ENCODE measurements at regions not wholly inside any gene's neighbourhood (a gene's known extent, or its start where the extent isn't known, plus 50 kb on each side); places are given as distances from the start of the nearest gene placed in this dataset.

GRCh38 chr10:128921389-128922022 is 545.5 kb upstream of the MGMT start:
- no peak for DNase-seq

GRCh38 chr10:128922172-128922571 is 544.9 kb upstream of the MGMT start:
- no peak for DNase-seq

GRCh38 chr10:128922619-128923196 is 544.3 kb upstream of the MGMT start:
- DNase-seq, result no peak

DNA sequence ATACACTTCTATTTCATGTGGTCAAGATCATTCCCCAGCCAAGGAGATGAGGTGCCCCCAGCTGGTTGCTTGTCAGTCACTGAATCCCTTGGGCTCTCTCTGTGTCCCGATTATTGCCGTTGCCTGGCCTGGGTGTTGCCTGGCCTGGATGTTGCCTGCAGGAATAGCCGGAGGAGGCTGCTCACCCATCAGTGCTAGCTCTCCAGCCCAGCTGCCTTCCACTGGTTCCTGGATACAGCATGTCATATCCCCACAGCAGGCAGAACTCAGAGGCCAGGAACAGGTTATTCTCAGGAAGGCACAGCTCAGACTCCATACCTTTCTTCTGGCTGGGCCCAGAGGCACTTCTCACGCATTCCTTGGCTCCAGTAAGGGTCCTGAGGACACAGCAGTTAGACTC is 542.1 kb upstream of the MGMT start:
- DNase-seq, result no peak

DNA sequence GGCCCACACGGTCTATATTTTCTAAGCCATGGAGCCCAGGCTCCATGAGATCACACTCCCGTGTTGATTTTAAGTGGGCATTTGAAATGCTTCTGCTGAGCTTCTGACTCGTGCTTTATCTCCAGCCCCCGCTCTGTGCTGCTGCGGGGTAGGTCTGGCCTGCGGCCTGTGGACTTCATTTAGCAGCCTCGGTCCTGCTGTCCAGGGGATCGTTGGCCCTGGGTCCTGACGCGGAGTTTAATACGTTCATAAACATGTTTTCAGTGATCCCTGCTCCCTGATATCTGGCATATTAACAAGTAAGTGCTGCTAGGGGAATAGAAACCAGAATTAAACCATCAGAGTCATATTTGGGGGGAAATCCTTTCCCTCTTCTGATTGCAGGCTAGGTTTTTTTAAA is 540.3 kb upstream of the MGMT start:
- DNase-seq, result no peak

DNA sequence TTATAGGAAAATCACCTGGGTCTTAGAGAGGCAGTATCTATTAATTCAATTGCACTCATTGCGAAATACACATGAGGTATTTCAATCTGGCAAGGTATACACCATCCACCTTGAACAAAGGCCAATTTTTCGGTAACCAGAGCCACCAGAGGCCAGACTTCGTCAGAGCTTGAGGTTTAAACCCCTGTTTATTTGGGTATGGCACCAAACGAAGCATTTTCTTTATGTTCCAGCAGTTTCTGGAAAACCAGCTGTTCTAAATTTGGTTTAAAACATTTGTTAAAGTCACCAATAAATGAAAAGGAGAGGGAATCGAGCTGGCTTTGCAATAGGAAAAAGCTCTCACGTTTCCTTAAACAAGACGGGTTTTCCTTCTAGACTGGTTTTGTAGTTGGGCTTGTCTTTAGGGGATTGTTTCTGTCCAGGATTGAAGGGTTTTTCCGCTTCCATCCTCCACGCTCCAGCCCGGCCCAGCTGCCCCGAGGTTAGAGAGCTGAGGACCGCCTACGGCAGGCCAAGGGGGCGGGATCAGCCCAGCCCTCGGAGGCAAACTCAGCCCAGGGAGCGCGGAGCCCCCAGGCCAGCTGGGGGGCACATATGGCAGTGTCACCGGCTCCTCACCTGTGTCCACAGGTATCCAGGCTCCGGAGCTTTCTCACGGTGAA is 539.4 kb upstream of the MGMT start:
- DNase-seq, result no peak

- no peak for DNase-seq
These were observed 538.7 kb upstream of the MGMT start for GRCh38 chr10:128928231-128928836.

GRCh38 chr10:128929131-128929530 is 537.9 kb upstream of the MGMT start:
- no peak for DNase-seq

GRCh38 chr10:128929767-128930166 is 537.3 kb upstream of the MGMT start:
- no peak for DNase-seq

DNA sequence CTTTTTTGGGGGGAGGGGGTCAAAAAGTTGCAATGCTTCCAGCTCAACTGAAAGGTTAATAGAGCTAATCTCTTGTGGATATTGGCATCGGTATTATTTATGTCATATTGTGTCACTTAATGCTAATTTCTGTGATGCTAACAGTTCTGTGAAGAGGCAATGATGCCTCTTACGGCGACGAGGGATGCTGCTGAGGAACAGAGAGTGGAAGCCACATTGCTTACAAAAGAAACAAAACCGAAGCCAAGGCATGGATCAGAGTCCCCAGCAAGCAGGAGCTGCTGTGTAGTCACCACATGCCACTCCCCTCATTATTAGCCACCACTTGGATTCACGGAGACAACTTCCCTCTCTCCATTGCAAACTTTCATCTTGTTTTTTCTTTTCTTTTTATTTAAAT is 536.5 kb upstream of the MGMT start:
- no peak for DNase-seq

DNA sequence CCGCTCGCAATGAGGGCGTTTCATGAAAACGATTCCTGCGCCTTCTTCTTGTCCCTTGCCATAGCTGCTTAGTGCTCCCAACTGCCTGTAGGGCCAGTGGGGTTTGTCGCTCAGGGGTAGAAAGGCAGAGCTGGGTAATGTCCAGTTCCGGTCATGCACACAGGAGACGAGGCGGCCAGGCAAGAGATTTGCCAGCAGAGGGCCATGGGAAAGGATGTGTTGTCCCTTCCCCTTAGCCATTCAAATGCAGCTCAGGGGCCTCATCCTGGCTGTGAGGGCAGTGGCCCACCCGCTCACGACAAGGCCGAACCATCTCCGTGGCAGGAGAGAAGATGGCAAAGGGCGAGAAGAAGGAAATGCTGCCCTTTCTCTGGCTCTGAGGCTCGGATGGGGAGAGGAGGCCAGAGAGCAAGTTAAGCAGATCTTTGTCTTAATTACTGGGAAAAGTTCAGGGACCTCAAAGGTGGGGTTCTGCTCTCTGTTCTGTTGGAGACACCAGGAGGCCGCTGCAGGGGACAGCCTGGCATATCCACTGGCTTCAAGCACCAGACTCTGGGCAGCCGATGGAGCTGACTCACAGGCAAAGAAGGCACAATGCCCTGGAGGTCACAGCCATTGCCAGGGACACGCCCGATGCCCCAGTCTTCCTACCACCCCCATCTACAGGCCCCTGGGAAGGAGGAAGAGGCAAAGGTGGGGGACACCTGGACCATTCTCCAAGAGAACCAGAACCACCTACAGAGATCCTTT is 534.8 kb upstream of the MGMT start:
- no peak for DNase-seq

DNA sequence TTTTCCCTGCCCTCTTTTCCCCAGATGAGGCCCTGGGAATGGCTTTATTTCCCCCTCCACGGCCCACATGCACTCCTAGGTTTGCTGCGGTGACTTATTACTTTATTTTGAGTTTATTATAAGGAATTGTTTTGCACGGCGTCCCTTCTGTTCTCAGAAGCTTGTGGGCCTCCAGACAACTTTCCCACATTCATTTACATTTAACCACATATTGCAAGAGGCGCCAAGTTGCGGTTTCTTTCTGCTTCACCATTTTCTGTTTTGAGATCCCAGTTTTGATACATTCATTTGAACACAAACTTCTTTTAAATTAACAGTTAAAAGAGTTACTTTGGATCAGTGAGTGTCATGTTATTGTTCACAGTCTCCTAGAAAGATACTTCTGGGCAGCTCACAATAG is 532.5 kb upstream of the MGMT start:
- no peak for DNase-seq

- DNase-seq, result no peak
These were observed 530.6 kb upstream of the MGMT start for GRCh38 chr10:128936392-128936791.

- DNase-seq, result no peak
These were observed 528.5 kb upstream of the MGMT start for GRCh38 chr10:128938558-128938957.

DNA sequence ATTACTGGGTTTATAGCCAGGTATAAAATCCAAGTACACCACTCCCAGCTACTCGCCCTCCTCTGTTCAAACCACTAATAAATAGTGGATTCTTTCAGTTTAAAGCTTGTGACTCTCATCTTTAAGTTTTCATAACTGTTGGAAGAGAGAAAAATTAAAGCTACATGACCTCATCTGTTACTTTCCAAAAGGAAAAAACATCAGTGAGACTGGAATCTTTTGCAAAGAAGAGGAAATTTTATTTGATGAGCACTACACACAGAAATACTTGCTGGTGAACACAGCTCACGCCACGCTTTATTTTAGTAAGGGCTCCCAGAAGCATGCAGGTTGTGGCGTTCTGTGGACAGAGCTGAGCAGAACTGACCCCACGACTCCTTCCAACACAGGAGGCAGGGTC is 527.0 kb upstream of the MGMT start:
- DNase-seq, result no peak

- no peak for DNase-seq
These were observed 523.9 kb upstream of the MGMT start for GRCh38 chr10:128943111-128943510.

GRCh38 chr10:128945398-128945797 is 521.6 kb upstream of the MGMT start:
- no peak for DNase-seq

GRCh38 chr10:128950159-128950915 is 516.7 kb upstream of the MGMT start:
- no peak for DNase-seq

- DNase-seq, result no peak
These were observed 516.1 kb upstream of the MGMT start for GRCh38 chr10:128950916-128951275.

DNA sequence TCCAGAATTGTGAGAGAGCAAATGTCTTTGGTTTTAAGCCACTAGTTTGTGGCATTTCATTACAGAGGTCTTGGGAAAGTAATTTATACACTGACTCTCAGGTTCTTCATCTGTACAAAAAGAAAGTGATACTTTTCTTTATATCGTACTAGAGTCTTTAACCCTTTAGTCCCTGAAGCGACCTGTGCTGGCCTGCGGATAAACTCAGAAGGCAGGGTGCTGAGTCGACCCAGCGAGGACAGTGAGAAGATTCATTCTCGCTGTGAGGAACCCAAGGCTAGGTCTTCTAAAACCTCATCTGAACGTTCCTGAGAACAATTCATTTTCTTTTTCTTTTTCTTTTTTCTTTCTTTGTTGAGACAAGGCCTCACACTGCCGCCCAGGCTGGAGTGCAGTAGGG is 514.2 kb upstream of the MGMT start:
- no peak for DNase-seq

- DNase-seq, result no peak
These were observed 510.9 kb upstream of the MGMT start for GRCh38 chr10:128956149-128956548.

- DNase-seq, result no peak
These were observed 509.8 kb upstream of the MGMT start for GRCh38 chr10:128957221-128957620.

All from activated naive CD4-positive, alpha-beta T cell (primary cell).